Fibroblast of pulmonary artery (primary cell): ENCODE measurements at regions not wholly inside any gene's neighbourhood (a gene's known extent, or its start where the extent isn't known, plus 50 kb on each side); places are given as distances from the start of the nearest gene placed in this dataset.
A peak's percentile ranks its signal among the peaks of the same experiment; 100 is the strongest.

ENCODE experiments used
- DNase-seq: peaks from one replicate; pipeline ENCODE4 v3.0.0-alpha.2; 2010; ENCODE audit warnings: low read depth
- H3K4me3 ChIP-seq: replicated peaks from 2 replicates; pipeline ENCODE4 v1.5.1; 2011; ENCODE audit warnings: low read depth, mild to moderate bottlenecking, control low read depth, low read length, moderate library complexity
- CTCF ChIP-seq: IDR thresholded peaks from 2 replicates; pipeline ENCODE4 v1.5.1; 2011; ENCODE audit warnings: mild to moderate bottlenecking, control low read depth, low read length, inconsistent platforms; ENCODE audit errors: missing control alignments

DNA sequence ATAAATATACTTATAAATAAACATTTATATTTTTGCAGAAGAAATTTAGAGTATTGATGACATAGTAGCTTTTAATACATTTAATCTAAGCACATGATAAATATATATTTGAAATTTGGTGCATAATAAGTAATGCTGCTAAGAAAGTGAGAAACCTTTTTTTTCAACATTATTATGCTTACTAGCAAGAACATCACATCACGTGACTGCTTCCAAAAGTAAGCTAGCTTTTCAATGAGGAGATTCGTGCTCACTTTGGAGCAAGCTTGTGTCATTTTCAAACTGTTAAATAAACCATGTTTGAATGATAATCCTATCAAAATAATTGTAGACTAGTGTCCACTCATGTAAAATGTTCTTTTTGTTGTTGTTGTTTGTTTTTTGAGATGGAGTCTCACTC, 109.0 kb upstream of the SLC4A7 start:
- no peak for DNase-seq
- TF ChIP-seq CTCF, result no peak
- no peak overlapping the region for H3K4me3 ChIP-seq

DNA sequence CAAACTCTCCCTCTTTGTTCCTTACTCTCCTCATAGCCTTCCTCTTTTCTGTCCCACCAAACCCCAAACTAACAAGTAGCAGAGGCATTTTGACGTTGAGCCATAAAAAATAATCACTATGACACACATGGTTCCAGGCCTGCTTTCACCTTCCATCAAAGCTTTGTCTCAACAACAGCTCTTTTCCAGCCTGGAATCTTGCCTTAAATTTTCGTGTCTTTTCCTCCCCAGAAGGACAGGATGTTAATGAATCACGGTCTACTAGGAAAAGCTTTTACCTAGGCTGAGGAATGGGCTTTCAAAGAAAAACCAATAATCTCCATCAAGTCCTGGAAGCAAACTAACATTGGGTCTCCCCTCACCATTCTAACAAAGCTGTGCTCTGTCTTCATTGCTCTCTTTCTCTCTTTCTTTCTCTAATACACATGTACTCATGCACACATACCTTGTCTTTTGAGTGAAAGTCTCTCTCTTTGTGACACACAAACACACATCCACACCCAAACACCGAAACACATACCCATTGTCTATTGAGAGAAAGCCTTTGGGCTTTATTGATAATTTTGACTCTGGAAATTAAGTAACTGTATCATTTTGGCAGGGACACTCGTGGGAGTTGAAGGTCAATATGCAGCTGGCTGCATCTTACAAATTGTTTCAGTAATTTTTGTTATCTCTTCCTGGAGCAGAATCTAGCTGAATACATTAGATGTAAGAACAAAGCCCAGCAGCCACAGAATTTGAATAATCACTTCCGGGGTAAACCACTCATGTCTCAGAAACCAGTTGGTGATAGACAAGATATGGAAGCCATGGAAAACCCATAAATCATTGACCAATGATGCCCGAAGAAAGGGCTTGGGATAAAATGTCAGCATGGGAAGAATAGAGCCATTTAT, 107.4 kb upstream of the SLC4A7 start:
- no peak for DNase-seq

DNA sequence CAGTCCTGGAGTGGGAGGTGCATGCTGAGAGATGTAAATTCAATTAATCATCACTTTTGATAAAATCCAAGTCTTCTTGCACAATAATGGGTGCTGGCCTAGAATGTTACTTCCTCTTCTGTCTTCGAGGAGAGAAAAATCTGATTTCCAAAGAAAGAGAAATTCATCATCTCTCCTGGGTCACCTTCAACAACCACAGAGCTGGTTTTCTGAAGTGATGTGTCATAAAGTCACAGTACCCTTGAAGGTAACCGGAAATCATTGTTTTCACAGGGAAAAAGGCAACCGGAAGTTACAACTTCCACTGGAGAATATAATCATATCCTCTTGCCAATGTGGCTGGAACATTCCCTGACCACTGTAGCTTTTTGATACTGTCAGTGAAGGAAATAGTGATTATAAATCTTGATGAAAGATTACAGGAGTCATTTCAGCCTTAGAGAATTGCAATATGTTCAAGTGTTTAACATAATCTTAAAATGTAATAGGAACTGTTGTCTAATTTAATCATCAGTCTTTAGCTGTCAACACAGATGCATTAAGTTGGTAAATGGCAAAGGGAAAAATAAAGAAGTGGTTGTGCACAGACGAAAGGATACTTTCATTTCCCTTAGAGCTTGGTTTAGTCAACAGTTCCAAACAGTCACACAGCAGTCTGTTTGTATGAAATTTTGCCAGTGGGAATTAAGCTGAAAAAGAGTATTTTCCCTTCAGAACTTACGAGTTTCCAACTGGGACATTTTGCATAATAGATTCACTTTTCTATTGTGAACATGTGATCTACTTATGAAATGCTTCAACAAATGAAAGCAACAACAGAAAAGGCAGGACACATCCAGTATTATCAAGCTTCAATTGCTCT, 106.5 kb upstream of the SLC4A7 start:
- H3K4me3 ChIP-seq, result no peak overlapping the region
- no peak for TF ChIP-seq CTCF
- DNase-seq, result peak; percentile 78

More for the DNA sequence above, 107.4 kb upstream of the SLC4A7 start:
- TF ChIP-seq CTCF, result no peak
- H3K4me3 ChIP-seq, result no peak overlapping the region

GRCh38 chr3:27589795-27590194, 105.6 kb upstream of the SLC4A7 start:
- TF ChIP-seq CTCF, result no peak
- peak; percentile 64 for DNase-seq
- H3K4me3 ChIP-seq, result no peak overlapping the region

DNA sequence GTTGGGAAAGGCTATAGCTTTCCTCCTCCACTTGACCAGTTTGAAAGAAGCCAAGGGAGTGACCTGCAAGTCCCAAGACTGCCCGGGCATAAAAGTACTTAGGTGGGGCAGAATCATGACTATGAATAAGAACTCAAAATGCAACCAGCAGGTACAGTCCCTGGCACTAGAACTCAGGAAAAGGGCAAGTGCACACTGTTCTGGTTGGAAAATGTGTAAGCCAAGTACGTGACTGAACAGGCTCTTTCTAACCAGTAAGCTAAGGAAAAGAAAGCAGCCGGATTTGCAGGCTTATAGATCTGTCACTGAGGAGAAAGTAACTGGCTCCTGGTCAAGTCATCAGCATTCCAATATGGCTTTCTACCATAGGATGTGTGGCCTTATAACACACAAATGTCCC, 101.2 kb upstream of the SLC4A7 start:
- DNase-seq, result no peak
- no peak for TF ChIP-seq CTCF
- H3K4me3 ChIP-seq, result no peak overlapping the region

DNA sequence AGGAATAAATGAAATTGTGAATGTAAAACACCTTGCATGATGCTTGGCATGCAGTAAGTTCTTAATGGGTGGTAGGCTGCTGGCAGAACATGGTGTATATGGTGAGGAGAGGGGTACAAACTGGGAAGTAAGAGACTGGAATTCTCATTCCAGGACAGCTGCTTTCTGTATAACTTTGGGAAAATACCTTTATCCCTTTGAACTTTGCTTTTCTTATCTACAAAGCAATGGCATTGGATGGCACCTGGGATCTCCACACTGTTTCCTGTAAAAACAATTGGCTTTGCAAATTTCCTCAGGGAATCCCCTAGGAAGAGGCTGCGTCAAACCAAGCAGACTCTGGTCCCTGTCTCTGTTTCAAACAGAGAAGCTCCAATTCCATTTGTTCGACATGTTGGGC, 100.7 kb upstream of the SLC4A7 start:
- TF ChIP-seq CTCF, result no peak
- no peak for DNase-seq
- H3K4me3 ChIP-seq, result no peak overlapping the region
